ENCODE measurements at regions not wholly inside any gene's neighbourhood (a gene's known extent, or its start where the extent isn't known, plus 50 kb on each side); places are given as distances from the start of the nearest gene placed in this dataset.

GRCh38 chr2:166764216-166764615, 124.1 kb upstream of the XIRP2 start:
- H3K9me3 ChIP-seq (ENCODE audit: low read length), result no peaks in the 10 kb centered on the region
- no peaks in the 10 kb centered on the region for H3K9me2 ChIP-seq (ENCODE audit: insufficient read depth, low read length)
- TF ChIP-seq TAF1 (IDR thresholded peaks at IDR 0.05; ENCODE audit: low read depth), result no peak
- TF ChIP-seq MXI1 (conservative IDR thresholded peaks at IDR 0.05; ENCODE audit: poor library complexity, severe bottlenecking), result no peak
- no peak for TF ChIP-seq EP300 (conservative IDR thresholded peaks at IDR 0.05; ENCODE audit: poor library complexity, severe bottlenecking)
- no peak for TF ChIP-seq RAD21 (conservative IDR thresholded peaks at IDR 0.05)
- no peak for TF ChIP-seq EZH2 (IDR thresholded peaks at IDR 0.05; ENCODE audit: borderline replicate concordance, insufficient read depth, low read length, poor library complexity, severe bottlenecking)
- TF ChIP-seq SMC3 (conservative IDR thresholded peaks at IDR 0.05; ENCODE audit: poor library complexity), result no peak
- no peak for TF ChIP-seq POLR2AphosphoS5 (IDR thresholded peaks at IDR 0.05)
- TF ChIP-seq REST (IDR thresholded peaks at IDR 0.05; ENCODE audit: borderline replicate concordance), result no peak
- TF ChIP-seq CTCF (IDR thresholded peaks at IDR 0.05; ENCODE audit: poor library complexity, severe bottlenecking), result no peak
- H4K20me1 ChIP-seq (ENCODE audit: insufficient read depth), result no peaks in the 10 kb centered on the region
- no peaks in the 10 kb centered on the region for H3K36me3 ChIP-seq (ENCODE audit: insufficient read depth, low read length)
- no peaks in the 10 kb centered on the region for H3F3A ChIP-seq (ENCODE audit: insufficient read depth, low read length, poor library complexity, severe bottlenecking)
- no peak overlapping the region for H3K4me3 ChIP-seq (ENCODE audit: low read length)
- H3K9ac ChIP-seq (ENCODE audit: low read length), result no peak overlapping the region
- no peaks in the 10 kb centered on the region for H3K79me2 ChIP-seq (replicated peaks; ENCODE audit: insufficient read depth, low read length)
- no peak overlapping the region for H2AFZ ChIP-seq (ENCODE audit: low read depth, low read length)
- no peak overlapping the region for H3K4me2 ChIP-seq (ENCODE audit: low read length)
- H3K27me3 ChIP-seq (ENCODE audit: insufficient read depth, low read depth, low read length), result no peaks in the 10 kb centered on the region
- no peak overlapping the region for H3K27ac ChIP-seq (ENCODE audit: low read length)

- no peak overlapping the region for H3K27ac ChIP-seq (ENCODE audit: low read length)
- H3K9ac ChIP-seq (ENCODE audit: low read length), result no peak overlapping the region
- H3K9me3 ChIP-seq (ENCODE audit: low read length), result no peaks in the 10 kb centered on the region
- no peaks in the 10 kb centered on the region for H3K36me3 ChIP-seq (ENCODE audit: insufficient read depth, low read length)
- H3K4me2 ChIP-seq (ENCODE audit: low read length), result no peak overlapping the region
- no peak overlapping the region for H2AFZ ChIP-seq (ENCODE audit: low read depth, low read length)
- H4K20me1 ChIP-seq (ENCODE audit: insufficient read depth), result no peaks in the 10 kb centered on the region
- no peaks in the 10 kb centered on the region for H3F3A ChIP-seq (ENCODE audit: insufficient read depth, low read length, poor library complexity, severe bottlenecking)
- no peak overlapping the region for H3K4me3 ChIP-seq (ENCODE audit: low read length)
- no peak for TF ChIP-seq MXI1 (conservative IDR thresholded peaks at IDR 0.05; ENCODE audit: poor library complexity, severe bottlenecking)
- no peak for TF ChIP-seq EZH2 (IDR thresholded peaks at IDR 0.05; ENCODE audit: borderline replicate concordance, insufficient read depth, low read length, poor library complexity, severe bottlenecking)
- no peak for TF ChIP-seq SMC3 (conservative IDR thresholded peaks at IDR 0.05; ENCODE audit: poor library complexity)
- TF ChIP-seq TAF1 (IDR thresholded peaks at IDR 0.05; ENCODE audit: low read depth), result no peak
- TF ChIP-seq POLR2AphosphoS5 (IDR thresholded peaks at IDR 0.05), result no peak
- H3K27me3 ChIP-seq (ENCODE audit: insufficient read depth, low read depth, low read length), result no peaks in the 10 kb centered on the region
- no peaks in the 10 kb centered on the region for H3K79me2 ChIP-seq (replicated peaks; ENCODE audit: insufficient read depth, low read length)
- H3K9me2 ChIP-seq (ENCODE audit: insufficient read depth, low read length), result no peaks in the 10 kb centered on the region
Observed at GRCh38 chr2:166762746-166763145, 125.5 kb upstream of the XIRP2 start.
